A172 (cell line): ENCODE measurements at regions not wholly inside any gene's neighbourhood (a gene's known extent, or its start where the extent isn't known, plus 50 kb on each side); places are given as distances from the start of the nearest gene placed in this dataset.
"Not testable (repeated sequence)": the region's sequence is repeated elsewhere in the genome, so short reads cannot be mapped to it uniquely, and the experiment has no call there.

ENCODE experiments used
- DNase-seq: peaks from one replicate; pipeline ENCODE4 v3.0.0-alpha.2; 2015; ENCODE audit warnings: low spot score

DNA sequence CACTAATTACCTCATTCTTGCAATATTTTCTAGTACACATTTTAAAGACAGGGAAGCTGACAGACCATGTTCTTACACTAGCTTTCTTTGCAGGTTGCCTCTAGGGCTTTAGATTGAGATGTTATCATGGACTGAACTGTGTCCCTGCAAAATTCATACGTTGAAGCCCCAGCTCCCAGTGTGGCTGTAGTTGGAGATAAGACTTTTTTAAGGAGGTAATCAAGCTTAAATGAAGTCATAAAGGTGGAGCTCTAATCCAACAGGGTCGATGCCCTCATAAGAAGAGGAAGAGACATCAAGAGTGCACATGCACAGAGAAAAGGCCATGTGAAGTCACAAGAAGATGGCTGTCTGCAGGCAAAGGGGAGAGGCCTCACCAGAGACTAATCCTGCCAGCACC, 471.2 kb upstream of the ACTBL2 start:
- DNase-seq = no peak

DNA sequence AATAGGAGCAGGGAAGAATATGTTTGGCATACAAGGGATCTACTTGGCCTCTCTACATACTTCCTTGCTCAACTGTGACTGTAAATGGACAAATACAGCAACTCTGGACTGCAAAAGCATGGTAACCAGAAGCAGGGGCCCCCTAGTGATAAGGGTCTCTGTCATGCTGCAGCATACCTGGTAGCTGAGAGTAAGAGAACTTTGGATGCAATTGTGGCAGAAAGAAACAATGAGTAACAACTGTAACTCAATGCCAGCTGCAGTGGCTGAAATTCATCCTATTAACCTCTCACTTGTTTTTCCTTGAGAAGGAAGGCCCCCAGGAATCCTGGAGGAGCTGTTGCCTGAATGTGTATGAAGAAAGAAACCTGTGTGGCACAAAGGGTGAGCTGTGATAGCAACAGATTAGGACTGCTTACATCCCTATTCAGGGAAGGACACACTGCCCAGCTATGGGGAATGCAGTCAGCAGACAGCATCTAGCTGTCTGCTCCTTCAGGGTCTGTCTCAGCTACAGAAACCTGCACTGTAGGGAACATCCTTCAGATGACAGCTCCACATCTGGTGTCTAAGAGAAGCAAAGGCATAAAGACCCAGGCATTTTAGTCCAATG, 468.1 kb upstream of the ACTBL2 start:
- no peak for DNase-seq

DNA sequence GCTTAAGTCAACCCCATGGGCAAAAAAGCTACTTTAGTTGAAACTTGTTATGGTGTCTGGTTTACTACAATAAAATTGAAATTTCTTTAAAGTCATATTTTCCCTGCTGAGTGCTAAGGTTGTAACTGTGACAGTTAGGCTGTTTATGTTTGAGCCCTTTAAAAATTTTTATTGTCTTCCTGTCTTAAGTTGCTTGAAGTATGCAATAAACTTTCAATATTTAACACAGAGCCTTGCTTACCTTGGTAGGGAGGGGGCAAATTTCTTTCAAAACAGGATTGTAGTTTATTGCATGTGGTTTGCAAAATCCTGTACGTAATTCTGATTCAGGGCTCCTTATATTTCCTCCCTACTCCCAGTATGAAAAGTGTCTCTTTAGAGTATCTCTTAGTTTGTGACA, 465.5 kb upstream of the ACTBL2 start:
- DNase-seq = no peak

DNA sequence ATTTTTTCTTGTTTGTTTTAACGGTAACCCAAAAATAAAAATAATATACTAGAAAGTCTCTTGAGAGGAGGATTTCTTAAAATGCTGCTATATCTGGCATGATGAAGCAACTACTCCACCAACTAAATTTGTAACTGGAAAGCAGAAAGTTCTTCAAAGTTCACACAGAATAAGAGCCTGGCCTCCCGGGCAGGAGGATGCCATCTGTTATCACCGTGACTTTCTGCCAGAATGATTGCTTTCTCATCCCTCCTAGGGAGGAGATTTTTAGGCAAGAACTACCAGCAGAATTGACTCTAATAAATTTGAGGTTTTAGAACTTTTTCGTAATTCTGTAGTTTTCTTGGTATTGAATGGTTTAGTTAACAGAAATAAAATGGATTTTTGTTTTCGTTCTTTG, 464.6 kb upstream of the ACTBL2 start:
- no peak for DNase-seq

DNA sequence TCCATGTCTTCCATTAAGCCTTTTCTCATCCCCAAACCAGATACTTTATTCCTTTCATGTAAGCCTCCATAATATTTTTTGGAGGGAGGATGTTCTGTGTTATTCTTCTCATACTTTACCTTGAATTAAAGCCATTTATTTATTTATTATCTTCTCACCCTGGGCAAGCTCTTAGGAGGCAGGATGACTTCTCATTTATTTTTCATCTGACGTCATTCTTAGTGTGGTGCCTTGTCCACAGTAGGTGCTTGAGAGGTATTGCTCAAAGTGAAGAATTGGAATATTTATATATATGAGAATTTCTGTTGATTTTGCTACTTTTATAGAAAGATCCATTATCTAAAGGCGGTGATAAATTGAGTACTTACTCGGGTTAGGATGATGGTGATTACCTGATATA, 458.3 kb upstream of the ACTBL2 start:
- DNase-seq = no peak

DNA sequence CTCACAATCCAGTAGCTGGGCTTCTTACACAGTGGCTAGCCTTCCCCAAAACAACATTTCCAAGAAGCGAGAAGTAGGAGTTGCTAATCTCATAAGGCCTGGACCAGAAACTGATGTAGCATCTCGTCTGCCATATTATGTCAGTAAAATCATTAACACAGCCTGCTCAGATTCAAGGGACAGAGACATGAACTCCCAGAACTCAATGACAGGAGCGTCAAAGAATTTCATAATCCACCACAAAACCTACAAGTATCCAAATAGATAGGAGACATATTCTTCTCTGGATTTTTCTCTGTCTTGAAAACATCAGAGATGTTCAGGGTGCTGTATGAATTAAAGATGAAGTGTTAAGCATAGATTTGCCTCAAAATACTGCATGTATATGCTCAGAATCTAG, 457.6 kb upstream of the ACTBL2 start:
- no peak for DNase-seq

DNA sequence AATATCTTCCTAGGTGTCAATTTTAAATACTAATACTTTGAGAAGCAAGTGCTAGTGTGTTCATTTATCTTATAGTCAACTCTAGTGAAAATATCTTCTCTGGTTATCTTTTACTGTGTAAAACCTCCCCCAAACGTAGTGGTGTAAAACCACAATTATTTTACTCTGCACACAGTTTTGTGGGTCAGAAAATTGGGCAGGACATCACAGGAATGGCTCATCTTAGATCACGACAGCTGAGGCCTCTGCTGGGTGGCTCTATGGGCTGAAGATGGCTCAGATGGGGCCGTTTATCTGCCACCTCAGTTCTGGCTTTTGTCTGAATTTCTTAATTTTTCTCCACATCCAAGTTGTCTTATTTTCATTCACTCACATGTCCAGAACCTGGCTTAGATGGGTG, 457.2 kb upstream of the ACTBL2 start:
- no peak for DNase-seq

DNA sequence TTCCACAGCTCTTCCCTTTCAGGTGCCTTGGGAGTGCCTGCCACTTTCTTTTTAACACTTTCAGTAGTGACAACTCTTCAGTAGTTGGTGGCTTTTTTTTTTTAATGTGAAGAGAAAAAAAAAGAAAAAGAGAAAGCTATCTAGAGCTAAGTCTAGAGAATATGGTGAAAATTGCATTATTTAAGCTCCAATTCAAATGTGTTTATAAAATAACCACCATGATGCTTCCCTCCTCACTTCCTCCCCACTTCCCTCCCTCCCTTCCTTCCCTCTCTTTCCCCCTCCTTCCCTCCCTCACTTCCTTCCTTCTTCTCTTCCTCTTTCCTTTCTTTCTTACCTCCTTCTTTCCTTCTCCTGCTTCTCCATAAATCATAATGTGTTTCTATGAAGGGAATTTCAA, 456.7 kb upstream of the ACTBL2 start:
- DNase-seq = no peak

DNA sequence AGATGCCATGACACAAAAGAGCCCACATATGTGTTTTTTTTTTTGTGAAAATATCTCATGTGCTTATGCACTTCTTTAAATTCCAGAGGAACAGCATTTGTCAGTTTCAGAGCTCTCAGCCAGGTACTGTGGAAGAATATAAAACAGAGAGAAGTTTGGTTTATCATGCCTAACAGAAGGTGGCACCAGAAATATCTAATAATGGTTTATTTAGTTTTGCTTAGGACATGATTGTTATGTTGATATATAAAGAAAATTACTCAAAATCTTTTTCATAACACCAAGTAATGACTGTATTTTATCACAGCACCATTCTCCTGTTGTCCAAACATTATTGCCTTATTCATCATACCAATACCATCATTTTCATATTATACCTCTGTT, 455.6 kb upstream of the ACTBL2 start:
- DNase-seq = no peak

DNA sequence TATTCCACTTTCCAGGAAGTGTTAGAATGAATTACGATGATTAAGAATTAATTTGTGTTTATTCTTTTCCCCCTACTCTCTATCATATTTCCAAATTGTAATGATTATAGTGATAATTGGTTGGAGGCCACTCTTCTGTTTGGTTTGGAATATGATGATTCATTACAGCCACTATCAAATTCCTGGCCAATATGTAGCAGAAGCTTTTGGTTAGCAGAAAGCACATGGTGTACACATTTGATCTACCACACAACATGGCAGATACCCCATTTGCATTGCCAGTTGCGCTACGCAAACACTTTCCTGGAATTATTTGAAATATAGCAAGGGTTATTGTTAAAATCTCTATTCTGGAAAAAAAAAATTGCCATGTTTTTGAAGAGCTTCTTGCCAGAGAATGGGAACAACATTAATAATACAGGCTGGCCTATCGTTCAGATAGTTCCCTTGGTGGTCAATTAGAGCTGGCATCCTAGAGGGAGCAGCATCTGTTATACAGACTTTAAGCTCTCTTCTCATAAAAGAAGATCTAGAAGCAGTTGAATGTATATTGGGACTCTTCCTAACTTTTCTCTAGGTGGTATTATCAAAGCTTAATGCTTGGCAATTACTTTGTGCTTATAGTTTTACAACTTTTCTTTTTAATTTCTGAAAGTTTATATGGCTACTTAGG, 455.0 kb upstream of the ACTBL2 start:
- DNase-seq = no peak

DNA sequence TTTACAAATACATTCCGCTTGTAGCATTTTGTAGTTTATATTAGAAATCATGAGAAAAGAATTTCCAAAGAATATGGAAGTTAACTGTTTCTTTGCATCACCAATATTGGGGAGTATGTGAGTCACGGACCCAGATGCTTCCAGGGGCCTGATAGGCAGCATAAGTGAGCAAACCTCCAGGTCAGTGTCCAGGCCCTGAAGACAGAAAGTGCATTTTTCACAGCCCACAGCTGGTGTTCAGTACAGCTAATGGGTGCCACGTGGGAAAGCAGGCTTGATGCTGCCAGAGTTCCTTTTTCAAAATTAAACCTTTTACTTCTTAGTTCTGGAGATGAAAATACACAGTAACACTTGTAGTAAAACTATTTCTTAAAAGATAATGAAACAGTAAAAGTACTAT, 454.4 kb upstream of the ACTBL2 start:
- DNase-seq = no peak

DNA sequence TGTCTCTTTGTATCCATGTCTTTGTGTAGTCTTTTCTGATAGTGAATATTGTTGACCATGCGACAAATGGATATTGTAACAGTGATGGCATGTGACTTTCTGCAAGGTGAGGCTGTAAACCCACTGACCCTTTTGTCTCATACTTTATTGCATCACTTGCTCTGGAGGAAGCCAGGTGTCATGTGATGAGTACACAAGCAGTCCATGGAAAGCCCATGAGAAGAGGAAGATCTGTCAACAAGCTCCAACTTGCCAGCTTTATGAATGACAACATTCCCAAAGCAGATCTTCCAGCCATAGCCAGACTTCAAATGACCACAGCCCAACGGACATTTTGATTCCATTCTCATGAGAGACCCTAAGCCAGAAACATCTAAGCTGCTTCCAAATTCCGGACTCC, 450.1 kb upstream of the ACTBL2 start:
- DNase-seq = no peak

DNA sequence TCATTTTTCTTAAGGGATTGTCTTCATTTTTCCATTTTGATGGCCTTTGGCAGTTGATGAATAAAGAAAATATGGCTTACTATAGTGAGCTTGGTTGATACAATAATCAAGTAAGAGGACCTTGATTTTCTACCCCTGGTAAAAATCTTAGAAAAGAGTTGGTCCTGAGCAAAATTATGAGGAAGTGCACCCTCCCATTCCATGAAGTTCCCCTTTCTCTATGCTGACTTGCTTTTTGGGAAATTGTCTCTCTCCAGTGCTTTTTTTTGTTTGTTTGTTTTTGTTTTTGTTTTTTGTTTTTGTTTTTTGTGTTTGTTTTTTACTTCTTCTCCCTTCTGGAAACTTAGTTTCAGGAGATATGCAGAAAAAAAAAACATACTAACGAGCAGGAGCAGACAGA, 449.2 kb upstream of the ACTBL2 start:
- DNase-seq = no peak

DNA sequence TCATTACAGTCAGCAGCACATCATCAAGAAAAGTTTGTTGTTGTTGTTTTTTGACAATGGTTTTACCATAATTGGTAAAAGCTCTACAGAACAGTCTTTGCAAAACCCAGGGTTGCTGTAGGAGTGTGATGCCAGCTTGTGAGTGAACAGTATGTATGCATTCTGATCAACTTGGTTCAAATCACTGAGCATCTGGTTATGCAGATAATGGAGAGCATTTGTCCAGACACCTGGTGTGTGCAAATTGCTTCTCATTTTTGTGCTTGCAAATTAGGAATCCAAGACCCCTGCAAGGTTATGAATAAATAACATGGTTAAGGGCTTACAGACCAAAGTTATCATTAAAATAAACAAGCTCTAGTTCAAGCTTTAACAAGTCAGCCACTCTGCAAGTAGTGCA, 448.7 kb upstream of the ACTBL2 start:
- DNase-seq = no peak

DNA sequence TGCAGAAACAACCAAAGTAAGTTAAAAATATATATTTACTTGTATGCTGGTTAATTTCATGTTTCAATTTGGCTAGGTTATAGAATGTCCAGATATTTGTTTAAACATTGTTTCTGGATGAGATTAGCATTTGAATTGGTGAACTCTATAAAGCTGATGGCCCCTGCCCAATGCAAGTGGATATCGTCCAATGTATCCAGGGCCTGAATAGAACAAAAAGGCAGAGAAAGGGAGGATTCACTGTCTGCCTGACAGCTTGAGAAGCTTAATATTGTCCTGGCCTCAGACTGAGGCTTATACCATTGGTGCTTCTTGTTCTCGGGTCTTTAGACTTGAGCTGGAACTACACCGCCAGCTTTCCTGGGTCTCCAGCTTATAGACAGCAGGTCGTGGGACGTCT, 446.7 kb upstream of the ACTBL2 start:
- no peak for DNase-seq

DNA sequence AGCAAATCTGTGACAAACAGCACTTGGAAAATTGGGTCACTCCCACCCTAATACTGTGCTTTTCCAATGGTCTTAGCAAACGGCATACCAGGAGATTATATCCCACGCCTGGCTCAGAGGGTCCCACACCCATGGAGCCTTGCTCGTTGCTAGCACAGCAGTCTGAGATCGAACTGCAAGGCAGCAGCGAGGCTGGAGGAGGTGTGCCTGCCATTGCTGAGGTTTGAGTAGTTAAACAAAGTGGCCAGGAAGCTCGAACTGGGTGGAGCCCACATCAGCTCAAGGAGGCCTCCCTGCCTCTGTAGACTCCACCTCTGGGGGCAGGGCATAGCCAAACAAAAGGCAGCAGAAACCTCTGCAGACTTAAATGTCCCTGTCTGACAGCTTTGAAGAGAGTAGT, 440.5 kb upstream of the ACTBL2 start:
- DNase-seq = not testable (repeated sequence)

DNA sequence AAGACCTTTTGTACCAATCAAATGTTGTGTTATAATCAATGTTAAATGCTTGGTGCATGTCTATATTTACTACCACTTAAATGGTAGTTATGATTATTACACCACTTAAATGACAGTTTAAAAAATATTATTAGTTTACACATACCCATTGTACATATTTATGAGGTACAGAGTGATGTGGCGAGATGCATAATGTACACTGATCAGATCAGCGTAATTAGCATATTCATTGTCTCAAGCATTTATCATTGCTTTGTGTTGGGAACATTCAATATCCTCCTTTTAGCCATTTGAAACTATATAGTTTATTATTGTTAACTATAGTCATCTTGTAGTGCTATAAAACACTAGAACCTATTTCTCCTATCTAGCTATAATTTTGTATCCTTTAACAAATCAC, 434.4 kb upstream of the ACTBL2 start:
- DNase-seq = no peak

DNA sequence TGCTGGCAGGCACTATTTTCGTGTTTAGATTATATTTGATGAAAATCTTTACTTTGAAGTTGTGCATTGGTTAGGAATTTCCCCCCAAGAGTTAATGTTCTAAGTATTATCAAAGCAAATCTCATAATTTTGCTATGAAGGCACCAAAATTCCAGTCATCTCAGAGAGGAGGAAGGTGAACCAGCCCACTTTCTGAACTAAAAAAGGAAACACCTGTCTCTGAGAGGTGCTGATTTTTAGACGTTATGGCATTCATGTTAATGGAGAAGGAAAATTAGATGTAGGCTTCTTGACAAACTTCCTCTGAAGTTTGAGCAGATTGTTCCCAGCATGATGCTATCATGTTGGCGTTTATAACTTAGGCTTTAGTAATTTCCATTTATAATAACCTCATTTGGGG, 432.9 kb upstream of the ACTBL2 start:
- no peak for DNase-seq

DNA sequence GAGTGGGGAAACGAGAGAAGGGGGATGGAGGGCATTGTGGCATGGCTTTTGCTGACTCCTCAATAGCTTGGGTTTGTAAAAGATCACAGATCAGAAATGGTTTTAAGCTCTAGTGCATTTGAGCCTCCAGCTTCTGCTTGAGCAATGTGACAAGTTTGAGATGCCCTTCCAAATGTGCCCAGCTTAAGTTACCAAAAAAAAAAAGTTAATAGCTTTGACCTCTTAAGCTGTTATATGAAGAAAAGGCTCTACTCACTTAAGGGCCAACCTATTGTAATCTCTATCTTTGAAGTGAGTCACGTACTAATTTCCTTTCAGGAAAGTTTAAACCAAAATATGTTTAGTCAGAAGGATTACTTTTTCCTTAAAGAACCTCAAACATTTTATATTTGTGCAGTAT, 428.8 kb upstream of the ACTBL2 start:
- DNase-seq = no peak

DNA sequence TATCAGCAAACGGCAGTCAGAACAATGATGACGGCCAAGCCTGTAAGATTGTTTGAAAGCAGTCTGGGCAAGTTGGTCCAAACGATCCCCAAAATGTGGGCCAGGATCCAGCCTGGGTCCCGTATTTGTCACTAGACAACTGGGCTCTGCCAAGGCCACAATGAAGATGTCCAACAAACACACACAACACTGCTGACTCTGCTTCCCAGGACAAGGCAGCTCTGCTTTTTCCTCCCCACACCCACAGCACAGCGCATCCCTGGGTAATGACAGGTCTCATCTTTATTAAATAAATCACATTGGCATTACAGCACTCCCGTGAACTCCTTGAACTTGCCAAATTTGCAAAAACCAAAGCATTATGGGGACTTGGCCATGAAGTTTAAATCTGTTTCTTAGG, 424.1 kb upstream of the ACTBL2 start:
- DNase-seq = no peak

DNA sequence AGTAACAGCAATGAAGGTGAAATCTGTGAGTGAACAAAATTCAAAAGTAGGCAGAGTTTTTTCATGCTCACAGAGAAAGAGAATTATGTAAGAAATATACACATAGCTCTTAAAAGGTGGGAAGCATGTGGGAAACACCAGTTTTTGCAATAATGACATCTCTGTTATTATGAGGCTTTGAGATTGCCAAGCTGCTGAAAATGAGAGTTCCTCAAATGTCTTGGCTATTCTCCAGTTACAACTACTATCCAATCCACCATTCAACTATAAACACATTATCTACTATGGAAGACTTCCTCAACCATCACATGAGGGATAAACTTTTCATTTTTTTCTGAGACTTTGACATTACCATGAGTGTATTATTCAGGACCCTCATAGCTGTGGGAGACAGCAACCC, 420.8 kb upstream of the ACTBL2 start:
- no peak for DNase-seq

DNA sequence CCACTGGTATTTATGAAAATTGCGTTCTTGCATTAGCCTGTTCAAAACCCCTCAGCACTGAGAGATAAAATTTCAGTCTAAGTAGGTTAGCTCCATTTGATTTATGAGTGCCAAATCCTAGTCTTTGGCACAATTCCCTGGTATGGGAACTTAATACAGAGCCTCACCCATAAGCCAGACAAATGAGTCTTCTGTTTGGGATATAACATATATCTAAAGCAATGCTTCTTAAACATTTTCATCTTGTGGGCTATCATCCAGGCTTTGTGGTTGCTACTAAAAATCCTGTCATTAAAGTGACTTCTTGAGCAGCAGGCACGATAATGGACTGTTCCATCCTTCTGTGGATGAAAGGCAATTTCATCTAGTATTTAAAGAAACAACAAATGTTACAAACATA, 419.5 kb upstream of the ACTBL2 start:
- DNase-seq = no peak

DNA sequence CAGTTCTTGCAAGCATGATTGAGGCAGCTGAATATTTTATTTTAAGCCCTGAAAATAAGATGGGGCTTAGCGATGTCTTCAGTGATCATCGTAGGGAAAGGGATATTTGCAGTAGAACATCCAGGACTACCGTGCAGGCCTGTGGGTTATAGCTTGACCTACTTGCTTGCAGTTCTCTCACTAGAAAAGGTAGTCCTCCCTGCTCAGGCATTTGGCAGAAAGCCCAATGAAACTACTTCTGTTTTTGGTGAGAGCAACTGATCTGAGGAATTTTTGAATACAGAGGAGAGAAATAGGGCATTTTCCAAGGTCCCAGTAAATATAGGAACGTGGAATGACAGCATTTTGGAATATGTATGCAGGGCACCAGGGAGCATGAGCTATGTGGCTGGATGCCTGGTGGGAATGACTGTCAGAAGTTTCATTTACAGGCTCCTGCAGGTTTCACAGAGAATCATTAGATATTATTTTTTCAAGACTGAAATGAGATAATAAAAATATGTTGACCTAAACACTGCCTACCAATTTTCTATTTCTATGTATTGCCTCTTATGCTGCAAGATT, 417.9 kb upstream of the ACTBL2 start:
- no peak for DNase-seq

DNA sequence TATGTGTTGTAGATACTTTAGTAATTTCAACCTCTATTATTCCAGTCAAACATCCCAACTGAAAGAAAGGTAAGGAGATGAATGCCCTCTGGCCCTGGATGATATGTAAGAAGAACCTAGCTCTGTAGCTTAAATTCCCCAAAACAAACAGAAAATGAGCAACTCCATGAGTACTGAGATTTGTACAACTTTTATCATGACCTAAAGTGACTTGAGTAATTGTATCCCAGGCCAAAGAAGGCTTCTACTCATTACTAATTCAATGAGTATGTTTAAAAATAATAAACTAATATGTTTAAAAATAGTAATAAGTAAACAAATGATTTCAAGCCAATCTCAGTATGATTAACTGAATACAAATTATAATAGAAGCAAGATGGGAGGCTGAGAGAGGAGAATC, 414.0 kb upstream of the ACTBL2 start:
- DNase-seq = no peak
